ENCODE measurements at regions not wholly inside any gene's neighbourhood (a gene's known extent, or its start where the extent isn't known, plus 50 kb on each side); places are given as distances from the start of the nearest gene placed in this dataset.

- no peak for TF ChIP-seq CTCF (IDR thresholded peaks at IDR 0.05)
- no peak for TF ChIP-seq POLR2A (IDR thresholded peaks at IDR 0.05)
Measured at GRCh38 chr10:33038672-33039071, 80.6 kb upstream of the ITGB1 start.
